ENCODE measurements at regions not wholly inside any gene's neighbourhood (a gene's known extent, or its start where the extent isn't known, plus 50 kb on each side); places are given as distances from the start of the nearest gene placed in this dataset.

DNA sequence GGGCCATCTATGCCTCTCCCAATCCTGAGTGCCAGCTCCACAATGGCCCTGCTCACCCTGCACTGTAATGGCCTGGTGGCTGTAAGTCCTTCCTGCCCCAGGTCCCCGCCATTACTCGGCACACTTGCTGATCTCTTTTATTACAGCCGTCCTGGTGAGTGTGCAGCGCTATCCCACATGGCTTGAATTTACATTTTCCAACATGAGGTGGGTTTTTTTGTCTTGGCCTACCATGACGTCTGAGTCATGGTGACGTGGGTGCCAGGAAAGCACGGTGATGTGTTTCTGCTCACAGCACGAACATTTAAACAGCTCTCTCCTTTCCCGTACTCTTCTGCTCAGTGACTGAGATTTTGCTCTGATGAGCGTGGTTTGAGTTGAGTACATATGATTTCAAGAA, 55.2 kb upstream of the FOXF1 start:
- Histone ChIP-seq H3K4me3 (no peak overlapping the region), H3K27me3 (peaks cover 0 to 49% of the 10 kb centered on the region in 2 donors), H3K9me3 (peaks cover 0 to 10% (median 0%) of the 10 kb centered on the region in 3 donors), H3K27ac (no peak overlapping the region), H3K4me1 (no peaks in the 10 kb centered on the region), H3K36me3 (no peaks in the 10 kb centered on the region)
- intact Hi-C loops (cut with DNase I; ENCODE audit: low total_unique reads): no loop called here
- DNase-seq: no peak
- TF ChIP-seq, protein P1, sequence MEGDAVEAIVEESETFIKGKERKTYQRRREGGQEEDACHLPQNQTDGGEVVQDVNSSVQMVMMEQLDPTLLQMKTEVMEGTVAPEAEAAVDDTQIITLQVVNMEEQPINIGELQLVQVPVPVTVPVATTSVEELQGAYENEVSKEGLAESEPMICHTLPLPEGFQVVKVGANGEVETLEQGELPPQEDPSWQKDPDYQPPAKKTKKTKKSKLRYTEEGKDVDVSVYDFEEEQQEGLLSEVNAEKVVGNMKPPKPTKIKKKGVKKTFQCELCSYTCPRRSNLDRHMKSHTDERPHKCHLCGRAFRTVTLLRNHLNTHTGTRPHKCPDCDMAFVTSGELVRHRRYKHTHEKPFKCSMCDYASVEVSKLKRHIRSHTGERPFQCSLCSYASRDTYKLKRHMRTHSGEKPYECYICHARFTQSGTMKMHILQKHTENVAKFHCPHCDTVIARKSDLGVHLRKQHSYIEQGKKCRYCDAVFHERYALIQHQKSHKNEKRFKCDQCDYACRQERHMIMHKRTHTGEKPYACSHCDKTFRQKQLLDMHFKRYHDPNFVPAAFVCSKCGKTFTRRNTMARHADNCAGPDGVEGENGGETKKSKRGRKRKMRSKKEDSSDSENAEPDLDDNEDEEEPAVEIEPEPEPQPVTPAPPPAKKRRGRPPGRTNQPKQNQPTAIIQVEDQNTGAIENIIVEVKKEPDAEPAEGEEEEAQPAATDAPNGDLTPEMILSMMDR (IDR thresholded peaks at IDR 0.05): no peak

DNA sequence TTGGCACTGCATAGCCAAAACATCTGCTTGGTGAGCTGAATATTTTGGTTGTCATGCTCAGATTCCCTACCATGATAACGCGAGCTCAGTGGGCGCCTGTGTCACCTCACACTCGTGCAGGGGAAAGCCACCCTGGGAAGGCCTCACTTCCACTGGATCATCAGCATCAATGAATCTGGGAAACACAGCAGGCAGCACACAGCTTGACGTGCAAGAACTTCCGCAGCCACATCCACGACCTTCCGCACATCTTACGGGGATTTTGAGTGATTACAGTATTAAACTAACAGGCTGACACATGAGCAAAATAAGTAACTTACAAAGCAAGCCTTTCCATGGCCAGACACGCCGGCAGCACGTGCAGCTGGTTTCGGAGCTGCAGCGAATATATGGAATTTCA, 54.7 kb upstream of the FOXF1 start:
- H3K27ac ChIP-seq: no peak overlapping the region
- no peak overlapping the region for H3K4me3 ChIP-seq
- peaks cover 0 to 15% (median under 1%) of the 10 kb centered on the region in 3 donors for H3K9me3 ChIP-seq
- H3K36me3 ChIP-seq: no peaks in the 10 kb centered on the region
- no peak for DNase-seq
- intact Hi-C loops (cut with DNase I; ENCODE audit: low total_unique reads): no loop called here
- TF ChIP-seq, protein P1 (IDR thresholded peaks at IDR 0.05): no peak
- H3K4me1 ChIP-seq: no peaks in the 10 kb centered on the region
- peaks cover 0 to 49% of the 10 kb centered on the region in 2 donors for H3K27me3 ChIP-seq

DNA sequence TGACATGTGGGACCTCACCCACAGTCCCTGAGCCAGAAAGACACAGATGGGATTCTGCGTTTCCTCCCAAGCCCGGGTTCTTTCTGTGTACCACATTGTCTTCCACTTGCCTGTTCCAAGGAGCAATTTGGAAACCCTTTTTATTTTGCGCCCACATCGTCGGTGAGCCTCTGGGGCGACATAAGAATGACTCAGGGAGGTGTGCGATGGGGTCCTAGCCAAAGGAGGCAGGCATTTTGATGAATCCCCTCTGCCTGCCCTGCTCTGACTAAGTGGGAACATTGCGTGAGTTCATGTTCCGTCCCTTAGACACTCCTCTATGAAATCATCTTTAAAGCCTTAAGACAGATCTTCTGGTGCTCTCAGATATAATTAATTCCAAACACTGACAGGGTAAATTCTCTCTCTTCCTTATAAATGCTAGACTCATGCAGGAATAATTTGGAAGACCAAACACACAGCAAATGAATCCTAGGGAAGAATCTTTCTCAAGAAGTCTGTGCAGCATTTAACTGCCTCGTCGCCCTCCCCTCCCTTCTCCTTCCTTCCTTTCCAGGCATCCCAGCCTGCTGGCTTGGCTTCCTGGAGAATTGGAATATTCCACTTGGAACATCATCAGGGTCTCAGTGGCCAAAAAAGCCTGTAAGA, 52.7 kb upstream of the FOXF1 start:
- peak in 1 of 2 donors; percentile 40 for DNase-seq
- H3K9me3 ChIP-seq: peaks cover 0 to 20% (median 9%) of the 10 kb centered on the region in 3 donors
- H3K27ac ChIP-seq: no peak overlapping the region
- intact Hi-C loops (cut with DNase I; ENCODE audit: low total_unique reads): no loop called here
- no peaks in the 10 kb centered on the region for H3K4me1 ChIP-seq
- H3K36me3 ChIP-seq: no peaks in the 10 kb centered on the region
- H3K4me3 ChIP-seq: no peak overlapping the region
- H3K27me3 ChIP-seq: peaks cover 0 to 45% of the 10 kb centered on the region in 2 donors
- TF ChIP-seq, protein P1 (IDR thresholded peaks at IDR 0.05): no peak

DNA sequence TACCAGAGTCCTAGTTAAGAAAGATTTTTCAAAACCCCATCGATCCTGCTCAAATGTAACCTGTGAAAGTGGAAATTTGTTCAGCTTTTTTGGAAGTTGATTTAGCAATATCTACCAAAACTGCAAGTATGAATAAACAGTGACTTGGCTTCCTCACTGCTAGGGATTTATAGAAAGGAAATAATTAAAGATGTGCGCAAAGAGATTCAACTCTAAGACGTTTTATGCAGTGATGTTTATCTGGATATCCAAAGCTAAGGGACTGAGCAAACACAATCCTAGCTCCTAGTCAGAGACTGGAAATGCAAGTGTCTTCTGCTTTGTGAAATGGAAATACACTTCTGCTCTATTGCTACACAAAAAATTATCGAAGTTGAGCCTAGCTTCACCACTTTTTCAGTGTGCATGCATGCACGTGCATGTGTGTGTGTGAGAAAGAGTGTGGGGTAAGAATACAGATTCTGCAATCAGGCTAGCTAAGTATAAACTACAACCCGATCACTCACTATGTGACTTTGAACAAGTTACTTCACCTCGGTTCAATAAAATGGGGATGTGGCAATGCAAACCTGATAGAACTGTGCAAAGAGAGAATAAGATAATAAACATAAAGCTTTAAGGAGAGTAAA, 52.1 kb upstream of the FOXF1 start:
- Histone ChIP-seq H3K4me3 (no peak overlapping the region), H3K27me3 (peaks cover 0 to 42% of the 10 kb centered on the region in 2 donors), H3K4me1 (no peaks in the 10 kb centered on the region), H3K9me3 (peaks cover 0 to 17% (median 9%) of the 10 kb centered on the region in 3 donors), H3K36me3 (no peaks in the 10 kb centered on the region), H3K27ac (no peak overlapping the region)
- intact Hi-C loops (cut with DNase I; ENCODE audit: low total_unique reads): no loop called here
- TF ChIP-seq, protein P1 (IDR thresholded peaks at IDR 0.05): no peak
- DNase-seq: no peak

DNA sequence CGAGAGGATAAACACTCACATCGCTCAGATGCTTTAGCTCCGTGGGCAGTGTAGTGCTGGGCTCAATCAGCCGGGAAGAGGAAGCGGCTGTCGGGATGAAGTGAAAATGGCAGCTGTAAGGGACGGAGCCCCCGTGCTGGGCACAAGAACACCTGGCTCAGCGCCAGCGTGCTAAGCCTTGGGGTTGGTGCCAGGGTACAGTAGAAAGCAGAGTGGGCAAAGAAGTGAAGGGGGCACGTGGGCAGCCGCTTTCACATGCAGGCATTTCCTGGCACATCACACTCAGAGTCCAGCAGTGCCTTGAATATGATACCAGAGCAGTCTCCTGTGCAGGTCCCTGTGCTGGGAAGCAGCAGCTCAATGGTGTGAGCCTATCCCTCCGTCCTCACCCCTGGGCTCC, 51.1 kb upstream of the FOXF1 start:
- no peak overlapping the region for H3K27ac ChIP-seq
- H3K4me3 ChIP-seq: no peak overlapping the region
- no peak for DNase-seq
- H3K4me1 ChIP-seq: no peaks in the 10 kb centered on the region
- peaks cover 0 to 40% of the 10 kb centered on the region in 2 donors for H3K27me3 ChIP-seq
- intact Hi-C loops (cut with DNase I; ENCODE audit: low total_unique reads): no loop called here
- peaks cover 0 to 17% (median 9%) of the 10 kb centered on the region in 3 donors for H3K9me3 ChIP-seq
- TF ChIP-seq, protein P1 (IDR thresholded peaks at IDR 0.05): no peak
- no peaks in the 10 kb centered on the region for H3K36me3 ChIP-seq
